HL-60 (cell line): ENCODE measurements at regions not wholly inside any gene's neighbourhood (a gene's known extent, or its start where the extent isn't known, plus 50 kb on each side); places are given as distances from the start of the nearest gene placed in this dataset.

Source experiments
- GABPA ChIP-seq: IDR thresholded peaks from 2 replicates; pipeline ENCODE4 v1.6.1; 2012; ENCODE audit warnings: low read depth
- POLR2AphosphoS5 ChIP-seq: IDR thresholded peaks from 2 replicates; pipeline ENCODE4 v1.6.1; 2012; ENCODE audit warnings: low read depth
- TF ChIP-seq, protein P1 (sequence below): IDR thresholded peaks from one replicate; pipeline ENCODE4 v1.5.1; 2011; ENCODE audit warnings: low read length, control low read depth, inconsistent platforms; ENCODE audit not compliant: insufficient read depth
- TF ChIP-seq, protein P2 (sequence below): IDR thresholded peaks from 2 replicates; pipeline ENCODE4 v1.6.1; 2012; ENCODE audit warnings: low read depth; ENCODE audit not compliant: insufficient replicate concordance

DNA sequence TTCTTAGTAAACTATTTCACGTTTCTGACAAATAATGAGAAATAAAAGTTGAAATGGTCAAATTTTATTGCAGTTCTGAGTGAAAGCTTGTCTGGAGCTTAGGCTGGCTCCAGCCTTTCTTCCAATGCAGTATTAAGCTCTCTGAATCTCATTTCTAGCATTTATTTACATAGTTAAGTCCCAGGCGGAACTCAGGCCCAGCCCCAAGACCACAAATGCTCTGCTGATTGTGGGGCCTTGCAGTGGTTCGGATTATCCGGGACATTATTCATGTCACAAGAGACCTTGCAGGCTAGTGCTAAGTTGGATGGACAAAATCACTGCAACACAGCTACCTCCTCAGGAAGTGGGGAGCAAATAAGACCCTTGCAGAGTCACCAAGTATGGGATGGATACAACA, 2009.3 kb upstream of the CELF4 start:
- TF ChIP-seq, protein P1, sequence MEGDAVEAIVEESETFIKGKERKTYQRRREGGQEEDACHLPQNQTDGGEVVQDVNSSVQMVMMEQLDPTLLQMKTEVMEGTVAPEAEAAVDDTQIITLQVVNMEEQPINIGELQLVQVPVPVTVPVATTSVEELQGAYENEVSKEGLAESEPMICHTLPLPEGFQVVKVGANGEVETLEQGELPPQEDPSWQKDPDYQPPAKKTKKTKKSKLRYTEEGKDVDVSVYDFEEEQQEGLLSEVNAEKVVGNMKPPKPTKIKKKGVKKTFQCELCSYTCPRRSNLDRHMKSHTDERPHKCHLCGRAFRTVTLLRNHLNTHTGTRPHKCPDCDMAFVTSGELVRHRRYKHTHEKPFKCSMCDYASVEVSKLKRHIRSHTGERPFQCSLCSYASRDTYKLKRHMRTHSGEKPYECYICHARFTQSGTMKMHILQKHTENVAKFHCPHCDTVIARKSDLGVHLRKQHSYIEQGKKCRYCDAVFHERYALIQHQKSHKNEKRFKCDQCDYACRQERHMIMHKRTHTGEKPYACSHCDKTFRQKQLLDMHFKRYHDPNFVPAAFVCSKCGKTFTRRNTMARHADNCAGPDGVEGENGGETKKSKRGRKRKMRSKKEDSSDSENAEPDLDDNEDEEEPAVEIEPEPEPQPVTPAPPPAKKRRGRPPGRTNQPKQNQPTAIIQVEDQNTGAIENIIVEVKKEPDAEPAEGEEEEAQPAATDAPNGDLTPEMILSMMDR, result no peak
- TF ChIP-seq POLR2AphosphoS5, result no peak
- TF ChIP-seq, protein P2, sequence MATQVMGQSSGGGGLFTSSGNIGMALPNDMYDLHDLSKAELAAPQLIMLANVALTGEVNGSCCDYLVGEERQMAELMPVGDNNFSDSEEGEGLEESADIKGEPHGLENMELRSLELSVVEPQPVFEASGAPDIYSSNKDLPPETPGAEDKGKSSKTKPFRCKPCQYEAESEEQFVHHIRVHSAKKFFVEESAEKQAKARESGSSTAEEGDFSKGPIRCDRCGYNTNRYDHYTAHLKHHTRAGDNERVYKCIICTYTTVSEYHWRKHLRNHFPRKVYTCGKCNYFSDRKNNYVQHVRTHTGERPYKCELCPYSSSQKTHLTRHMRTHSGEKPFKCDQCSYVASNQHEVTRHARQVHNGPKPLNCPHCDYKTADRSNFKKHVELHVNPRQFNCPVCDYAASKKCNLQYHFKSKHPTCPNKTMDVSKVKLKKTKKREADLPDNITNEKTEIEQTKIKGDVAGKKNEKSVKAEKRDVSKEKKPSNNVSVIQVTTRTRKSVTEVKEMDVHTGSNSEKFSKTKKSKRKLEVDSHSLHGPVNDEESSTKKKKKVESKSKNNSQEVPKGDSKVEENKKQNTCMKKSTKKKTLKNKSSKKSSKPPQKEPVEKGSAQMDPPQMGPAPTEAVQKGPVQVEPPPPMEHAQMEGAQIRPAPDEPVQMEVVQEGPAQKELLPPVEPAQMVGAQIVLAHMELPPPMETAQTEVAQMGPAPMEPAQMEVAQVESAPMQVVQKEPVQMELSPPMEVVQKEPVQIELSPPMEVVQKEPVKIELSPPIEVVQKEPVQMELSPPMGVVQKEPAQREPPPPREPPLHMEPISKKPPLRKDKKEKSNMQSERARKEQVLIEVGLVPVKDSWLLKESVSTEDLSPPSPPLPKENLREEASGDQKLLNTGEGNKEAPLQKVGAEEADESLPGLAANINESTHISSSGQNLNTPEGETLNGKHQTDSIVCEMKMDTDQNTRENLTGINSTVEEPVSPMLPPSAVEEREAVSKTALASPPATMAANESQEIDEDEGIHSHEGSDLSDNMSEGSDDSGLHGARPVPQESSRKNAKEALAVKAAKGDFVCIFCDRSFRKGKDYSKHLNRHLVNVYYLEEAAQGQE, result no peak
- no peak for TF ChIP-seq GABPA
